HG02642 (cell line): ENCODE measurements at regions not wholly inside any gene's neighbourhood (a gene's known extent, or its start where the extent isn't known, plus 50 kb on each side); places are given as distances from the start of the nearest gene placed in this dataset.
A peak's percentile ranks its signal among the peaks of the same experiment; 100 is the strongest.

Experiments used
- ATAC-seq: cut with Tn5 transposase; IDR thresholded peaks from one replicate; pipeline ENCODE4 v1.9.1; 2021; ENCODE audit warnings: mild to moderate bottlenecking; ENCODE audit not compliant: unreplicated experiment, poor library complexity

- ATAC-seq, result no peak
These were observed 59.7 kb downstream of the GPX5 start for GRCh38 chr6:28585335-28585734.

GRCh38 chr6:28586324-28586723 lies 60.6 kb downstream of the GPX5 start:
- ATAC-seq, result no peak

GRCh38 chr6:28586962-28587745 lies 61.5 kb downstream of the GPX5 start:
- peak; percentile 94 for ATAC-seq

- no peak for ATAC-seq
These were observed 62.0 kb downstream of the GPX5 start for GRCh38 chr6:28587746-28588075.

- no peak for ATAC-seq
These were observed 63.0 kb downstream of the GPX5 start for GRCh38 chr6:28588666-28589065.

- ATAC-seq, result no peak
These were observed 63.7 kb downstream of the GPX5 start for GRCh38 chr6:28589234-28589956.

GRCh38 chr6:28589957-28590349 lies 64.3 kb downstream of the GPX5 start:
- ATAC-seq, result no peak

GRCh38 chr6:28597217-28597835 lies 71.6 kb downstream of the GPX5 start:
- no peak for ATAC-seq

- no peak for ATAC-seq
These were observed 72.4 kb downstream of the GPX5 start for GRCh38 chr6:28597924-28598722.

- ATAC-seq, result no peak
These were observed 73.3 kb downstream of the GPX5 start for GRCh38 chr6:28598757-28599686.

- no peak for ATAC-seq
These were observed 74.6 kb downstream of the GPX5 start for GRCh38 chr6:28600245-28600644.

GRCh38 chr6:28603891-28604290 lies 78.2 kb downstream of the GPX5 start:
- ATAC-seq, result no peak

GRCh38 chr6:28606424-28607391 lies 81.0 kb downstream of the GPX5 start:
- ATAC-seq, result no peak

- no peak for ATAC-seq
These were observed 82.3 kb downstream of the GPX5 start for GRCh38 chr6:28607990-28608389.

GRCh38 chr6:28609672-28610071 lies 84.0 kb downstream of the GPX5 start:
- ATAC-seq, result no peak

- ATAC-seq, result no peak
These were observed 89.9 kb downstream of the GPX5 start for GRCh38 chr6:28615616-28615954.

GRCh38 chr6:28615955-28616747 lies 90.5 kb downstream of the GPX5 start:
- ATAC-seq, result no peak
